ENCODE measurements at regions not wholly inside any gene's neighbourhood (a gene's known extent, or its start where the extent isn't known, plus 50 kb on each side); places are given as distances from the start of the nearest gene placed in this dataset.
"Not testable (repeated sequence)": the region's sequence is repeated elsewhere in the genome, so short reads cannot be mapped to it uniquely, and the experiment has no call there.

- TF ChIP-seq CTCF (IDR thresholded peaks at IDR 0.05), result no peak
Measured at GRCh38 chr15:91356083-91356482, 256.0 kb downstream of the SV2B start.

GRCh38 chr15:91357011-91357410, 257.0 kb downstream of the SV2B start:
- Mint-ChIP-seq H3K4me1 (ENCODE audit: low read depth) (no peaks in the 10 kb centered on the region), H3K36me3 (ENCODE audit: low read depth) (no peaks in the 10 kb centered on the region), H3K9me3 (peaks cover 29% of the 10 kb centered on the region), H3K4me3 (no peak overlapping the region), H3K27me3 (ENCODE audit: insufficient read depth) (no peaks in the 10 kb centered on the region), H3K27ac (no peak overlapping the region)
- DNase-seq, result no peak
- TF ChIP-seq CTCF (IDR thresholded peaks at IDR 0.05), result no peak

More at GRCh38 chr15:91356083-91356482, 256.0 kb downstream of the SV2B start:
- Mint-ChIP-seq H3K36me3 (ENCODE audit: low read depth) (no peaks in the 10 kb centered on the region), H3K9me3 (peaks cover 21% of the 10 kb centered on the region), H3K27ac (no peak overlapping the region), H3K4me1 (ENCODE audit: low read depth) (no peaks in the 10 kb centered on the region), H3K4me3 (no peak overlapping the region), H3K27me3 (ENCODE audit: insufficient read depth) (no peaks in the 10 kb centered on the region)
- no peak for DNase-seq

GRCh38 chr15:91357486-91357885, 257.4 kb downstream of the SV2B start:
- TF ChIP-seq CTCF (IDR thresholded peaks at IDR 0.05), result no peak
- Mint-ChIP-seq H3K4me3 (no peak overlapping the region), H3K36me3 (ENCODE audit: low read depth) (no peaks in the 10 kb centered on the region), H3K4me1 (ENCODE audit: low read depth) (no peaks in the 10 kb centered on the region), H3K27ac (no peak overlapping the region), H3K9me3 (peaks cover 34% of the 10 kb centered on the region), H3K27me3 (ENCODE audit: insufficient read depth) (no peaks in the 10 kb centered on the region)
- no peak for DNase-seq

- Mint-ChIP-seq H3K27me3 (ENCODE audit: insufficient read depth) (no peaks in the 10 kb centered on the region), H3K4me3 (no peak overlapping the region), H3K27ac (no peak overlapping the region), H3K36me3 (ENCODE audit: low read depth) (no peaks in the 10 kb centered on the region), H3K4me1 (ENCODE audit: low read depth) (no peaks in the 10 kb centered on the region), H3K9me3 (peaks cover 32% of the 10 kb centered on the region)
- no peak for DNase-seq
- no peak for TF ChIP-seq CTCF (IDR thresholded peaks at IDR 0.05)
Measured at GRCh38 chr15:91358405-91358804, 258.3 kb downstream of the SV2B start.

GRCh38 chr15:91361696-91362095, 261.6 kb downstream of the SV2B start:
- H3K27me3 Mint-ChIP-seq (ENCODE audit: insufficient read depth); H3K4me3 Mint-ChIP-seq; H3K27ac Mint-ChIP-seq; DNase-seq; H3K4me1 Mint-ChIP-seq (ENCODE audit: low read depth); H3K36me3 Mint-ChIP-seq (ENCODE audit: low read depth): not testable (repeated sequence)
- peaks cover 24% of the 10 kb centered on the region for H3K9me3 Mint-ChIP-seq

GRCh38 chr15:91366111-91366510, 266.1 kb downstream of the SV2B start:
- no peak overlapping the region for H3K27ac Mint-ChIP-seq
- H3K36me3 Mint-ChIP-seq (ENCODE audit: low read depth), result no peaks in the 10 kb centered on the region
- peaks cover 13% of the 10 kb centered on the region for H3K9me3 Mint-ChIP-seq
- no peaks in the 10 kb centered on the region; the same call in 1 of the 2 replicates for H3K27me3 Mint-ChIP-seq (ENCODE audit: insufficient read depth)
- TF ChIP-seq CTCF (IDR thresholded peaks at IDR 0.05), result no peak
- no peak for DNase-seq
- no peaks in the 10 kb centered on the region for H3K4me1 Mint-ChIP-seq (ENCODE audit: low read depth)
- H3K4me3 Mint-ChIP-seq, result no peak overlapping the region

All from HFFc6 (cell line).